GM04503 (cell line): ENCODE measurements at regions not wholly inside any gene's neighbourhood (a gene's known extent, or its start where the extent isn't known, plus 50 kb on each side); places are given as distances from the start of the nearest gene placed in this dataset.
"Not testable (repeated sequence)": the region's sequence is repeated elsewhere in the genome, so short reads cannot be mapped to it uniquely, and the experiment has no call there.

Source experiments
- DNase-seq: peaks from one replicate; pipeline ENCODE4 v3.0.0-alpha.2; 2012; ENCODE audit warnings: low read depth

- DNase-seq, result no peak
These were observed 217.6 kb upstream of the THUMPD2 start for GRCh38 chr2:39996653-39997080.

GRCh38 chr2:39995005-39995737, 216.1 kb upstream of the THUMPD2 start:
- no peak for DNase-seq

- peak; percentile 48 for DNase-seq
These were observed 215.1 kb upstream of the THUMPD2 start for GRCh38 chr2:39994151-39994550.

- peak; percentile 67 for DNase-seq
These were observed 212.2 kb upstream of the THUMPD2 start for GRCh38 chr2:39991298-39991697.

- no peak for DNase-seq
These were observed 211.4 kb upstream of the THUMPD2 start for GRCh38 chr2:39990335-39990900.

- DNase-seq, result no peak
These were observed 210.8 kb upstream of the THUMPD2 start for GRCh38 chr2:39989888-39990287.

GRCh38 chr2:39981883-39982311, 202.8 kb upstream of the THUMPD2 start:
- DNase-seq, result peak; percentile 24

- no peak for DNase-seq
These were observed 196.5 kb upstream of the THUMPD2 start for GRCh38 chr2:39975476-39976020.

GRCh38 chr2:39968037-39968436, 189.0 kb upstream of the THUMPD2 start:
- DNase-seq, result no peak

GRCh38 chr2:39960681-39961080, 181.6 kb upstream of the THUMPD2 start:
- DNase-seq, result not testable (repeated sequence)

- no peak for DNase-seq
These were observed 175.3 kb upstream of the THUMPD2 start for GRCh38 chr2:39954346-39954745.

GRCh38 chr2:39949131-39949530, 170.1 kb upstream of the THUMPD2 start:
- DNase-seq, result no peak

- DNase-seq, result peak; percentile 71
These were observed 169.1 kb upstream of the THUMPD2 start for GRCh38 chr2:39948016-39948719.

GRCh38 chr2:39947294-39948015, 168.4 kb upstream of the THUMPD2 start:
- no peak for DNase-seq

- peak; percentile 91 for DNase-seq
These were observed 163.9 kb upstream of the THUMPD2 start for GRCh38 chr2:39942950-39943349.

- peak; percentile 95 for DNase-seq
These were observed 159.2 kb upstream of the THUMPD2 start for GRCh38 chr2:39938035-39938835.

GRCh38 chr2:39937621-39938020, 158.6 kb upstream of the THUMPD2 start:
- DNase-seq, result no peak

GRCh38 chr2:39934851-39935250, 155.8 kb upstream of the THUMPD2 start:
- DNase-seq, result no peak

- DNase-seq, result no peak
These were observed 154.1 kb upstream of the THUMPD2 start for GRCh38 chr2:39933196-39933595.

- no peak for DNase-seq
These were observed 153.1 kb upstream of the THUMPD2 start for GRCh38 chr2:39932198-39932597.

- no peak for DNase-seq
These were observed 151.3 kb upstream of the THUMPD2 start for GRCh38 chr2:39930175-39930917.
